ENCODE measurements at regions not wholly inside any gene's neighbourhood (a gene's known extent, or its start where the extent isn't known, plus 50 kb on each side); places are given as distances from the start of the nearest gene placed in this dataset.

GRCh38 chr2:10520154-10520553 is 72.0 kb upstream of the ODC1 start:
- ATAC-seq (no peak), DNase-seq (no peak)
- no peak for TF ChIP-seq CTCF (IDR thresholded peaks at IDR 0.05)
- Histone ChIP-seq H3K27ac (no peak overlapping the region), H3K36me3 (no peaks in the 10 kb centered on the region), H3K27me3 (no peaks in the 10 kb centered on the region), H3K4me3 (no peak overlapping the region), H3K9me3 (peaks cover 3 to 25% of the 10 kb centered on the region in 2 donors), H3K4me1 (no peaks in the 10 kb centered on the region)
- intact Hi-C loops (cut with DNase I) = no loop called here

- Histone ChIP-seq H3K4me3 (no peak overlapping the region), H3K27ac (no peak overlapping the region), H3K36me3 (no peaks in the 10 kb centered on the region), H3K27me3 (no peaks in the 10 kb centered on the region), H3K4me1 (no peaks in the 10 kb centered on the region), H3K9me3 (peaks cover 3 to 33% of the 10 kb centered on the region in 2 donors)
- DNase-seq = no peak
- no peak for TF ChIP-seq CTCF (IDR thresholded peaks at IDR 0.05)
- ATAC-seq = no peak
- intact Hi-C loops (cut with DNase I) = no loop called here
Observed at GRCh38 chr2:10519394-10519740, 71.2 kb upstream of the ODC1 start.

GRCh38 chr2:10518470-10519393 is 70.6 kb upstream of the ODC1 start:
- intact Hi-C loops (cut with DNase I) = no loop called here
- H3K4me1 ChIP-seq = no peaks in the 10 kb centered on the region
- peaks cover 3 to 35% of the 10 kb centered on the region in 2 donors for H3K9me3 ChIP-seq
- no peak for TF ChIP-seq CTCF (IDR thresholded peaks at IDR 0.05)
- no peak overlapping the region for H3K27ac ChIP-seq
- H3K27me3 ChIP-seq = no peaks in the 10 kb centered on the region
- DNase-seq (no peak), ATAC-seq (no peak)
- no peaks in the 10 kb centered on the region for H3K36me3 ChIP-seq
- H3K4me3 ChIP-seq = no peak overlapping the region

GRCh38 chr2:10517351-10518043 is 69.4 kb upstream of the ODC1 start:
- no peak for TF ChIP-seq CTCF (IDR thresholded peaks at IDR 0.05)
- DNase-seq = no peak
- H3K36me3 ChIP-seq = no peaks in the 10 kb centered on the region
- intact Hi-C loops (cut with DNase I) = no loop called here
- no peaks in the 10 kb centered on the region for H3K27me3 ChIP-seq
- ATAC-seq = no peak
- H3K9me3 ChIP-seq = peaks cover 3 to 35% of the 10 kb centered on the region in 2 donors
- no peak overlapping the region for H3K4me3 ChIP-seq
- no peak overlapping the region for H3K27ac ChIP-seq
- H3K4me1 ChIP-seq = no peaks in the 10 kb centered on the region

- no peak for DNase-seq
- peaks cover 3 to 35% of the 10 kb centered on the region in 2 donors for H3K9me3 ChIP-seq
- no peaks in the 10 kb centered on the region for H3K36me3 ChIP-seq
- intact Hi-C loops (cut with DNase I) = no loop called here
- H3K27me3 ChIP-seq = no peaks in the 10 kb centered on the region
- no peak for ATAC-seq
- no peak for TF ChIP-seq CTCF (IDR thresholded peaks at IDR 0.05)
- H3K27ac ChIP-seq = no peak overlapping the region
- no peaks in the 10 kb centered on the region for H3K4me1 ChIP-seq
- no peak overlapping the region for H3K4me3 ChIP-seq
Observed at GRCh38 chr2:10515887-10516286, 67.8 kb upstream of the ODC1 start.
